ENCODE measurements at regions not wholly inside any gene's neighbourhood (a gene's known extent, or its start where the extent isn't known, plus 50 kb on each side); places are given as distances from the start of the nearest gene placed in this dataset.
"Not testable (repeated sequence)": the region's sequence is repeated elsewhere in the genome, so short reads cannot be mapped to it uniquely, and the experiment has no call there.

- H3K27me3 Mint-ChIP-seq (ENCODE audit: low read depth); H3K27ac Mint-ChIP-seq (ENCODE audit: unreplicated experiment); H3K4me1 Mint-ChIP-seq; H3K36me3 Mint-ChIP-seq (ENCODE audit: low read depth); DNase-seq (ENCODE audit: low read depth, low spot score); H3K4me3 Mint-ChIP-seq; H3K9me3 Mint-ChIP-seq: not testable (repeated sequence)
These were observed 175.7 kb downstream of the TRIM43 start for GRCh38 chr2:95767531-95767930.

GRCh38 chr2:95767950-95768349 lies 176.1 kb downstream of the TRIM43 start:
- H3K9me3 Mint-ChIP-seq; DNase-seq (ENCODE audit: low read depth, low spot score); H3K4me3 Mint-ChIP-seq; H3K4me1 Mint-ChIP-seq; H3K36me3 Mint-ChIP-seq (ENCODE audit: low read depth); H3K27me3 Mint-ChIP-seq (ENCODE audit: low read depth); H3K27ac Mint-ChIP-seq (ENCODE audit: unreplicated experiment): not testable (repeated sequence)

DNA sequence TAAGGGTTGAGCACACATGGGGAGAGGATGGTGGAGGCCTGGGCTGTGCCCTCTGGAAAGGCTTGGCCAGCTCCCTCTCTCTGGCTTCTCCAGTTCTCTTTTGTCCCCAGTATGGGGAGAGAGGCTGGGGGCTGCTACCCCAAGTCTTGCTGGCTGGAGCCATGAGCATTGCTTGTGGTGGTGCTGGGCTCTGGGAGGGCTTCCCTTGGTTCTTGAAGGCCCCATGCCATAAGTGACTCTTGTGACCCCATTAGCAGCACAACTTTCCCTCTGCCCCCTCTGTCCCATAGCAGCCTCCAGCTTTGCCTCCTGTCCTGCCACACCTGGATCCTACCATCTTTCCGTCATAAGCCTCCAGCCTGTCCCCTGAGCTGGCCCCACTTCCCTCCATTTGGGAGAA lies 177.5 kb downstream of the TRIM43 start:
- not testable (repeated sequence) for H3K4me1 Mint-ChIP-seq; H3K27ac Mint-ChIP-seq (ENCODE audit: unreplicated experiment); DNase-seq (ENCODE audit: low read depth, low spot score)

DNA sequence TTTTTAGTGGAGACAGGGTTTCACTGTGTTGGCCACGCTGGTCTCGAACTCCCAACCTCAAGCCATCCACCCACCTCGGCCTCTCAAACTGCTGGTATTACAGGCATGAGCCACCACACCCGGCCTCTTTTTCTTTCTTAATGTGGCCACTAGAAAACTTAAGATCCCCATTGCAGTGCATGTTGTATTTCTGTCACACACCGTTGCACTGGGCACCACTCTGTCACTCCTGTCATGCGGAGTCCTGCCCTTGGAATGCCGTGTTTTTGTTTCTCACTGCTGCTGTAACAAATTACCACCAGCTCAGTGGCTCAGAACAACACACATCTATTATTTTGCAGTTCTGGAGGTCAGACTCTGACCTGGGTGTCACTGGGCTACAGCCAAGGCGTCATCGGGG lies 178.9 kb downstream of the TRIM43 start:
- H3K27ac Mint-ChIP-seq (ENCODE audit: unreplicated experiment); H3K9me3 Mint-ChIP-seq; H3K36me3 Mint-ChIP-seq (ENCODE audit: low read depth); H3K4me1 Mint-ChIP-seq; DNase-seq (ENCODE audit: low read depth, low spot score); H3K27me3 Mint-ChIP-seq (ENCODE audit: low read depth); H3K4me3 Mint-ChIP-seq: not testable (repeated sequence)

More for the DNA sequence above, 177.5 kb downstream of the TRIM43 start:
- not testable (repeated sequence) for H3K36me3 Mint-ChIP-seq (ENCODE audit: low read depth); H3K4me3 Mint-ChIP-seq; H3K9me3 Mint-ChIP-seq; H3K27me3 Mint-ChIP-seq (ENCODE audit: low read depth)

- H3K27me3 Mint-ChIP-seq (ENCODE audit: low read depth); H3K4me3 Mint-ChIP-seq; H3K4me1 Mint-ChIP-seq; H3K9me3 Mint-ChIP-seq; H3K36me3 Mint-ChIP-seq (ENCODE audit: low read depth); H3K27ac Mint-ChIP-seq (ENCODE audit: unreplicated experiment); DNase-seq (ENCODE audit: low read depth, low spot score): not testable (repeated sequence)
These were observed 182.8 kb downstream of the TRIM43 start for GRCh38 chr2:95774322-95775192.

DNA sequence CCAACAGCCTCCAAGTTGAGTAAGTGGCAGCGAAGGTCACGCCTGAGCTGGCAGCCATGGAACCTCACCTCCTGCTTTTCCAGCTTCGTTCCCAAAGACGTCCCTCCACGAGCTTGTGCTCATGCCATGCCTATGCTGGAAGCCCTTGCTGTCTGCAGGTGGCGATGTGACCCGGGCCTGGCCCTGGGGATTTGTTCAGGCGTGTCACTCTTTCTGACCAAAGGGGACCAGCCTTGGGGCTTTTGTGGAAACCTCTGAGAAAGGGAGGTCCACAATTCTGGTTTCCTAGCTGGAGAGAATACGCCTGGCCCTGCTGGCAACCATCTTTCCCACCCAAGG lies 183.4 kb downstream of the TRIM43 start:
- H3K36me3 Mint-ChIP-seq (ENCODE audit: low read depth); H3K27me3 Mint-ChIP-seq (ENCODE audit: low read depth); H3K4me1 Mint-ChIP-seq; DNase-seq (ENCODE audit: low read depth, low spot score); H3K4me3 Mint-ChIP-seq; H3K9me3 Mint-ChIP-seq; H3K27ac Mint-ChIP-seq (ENCODE audit: unreplicated experiment): not testable (repeated sequence)
